Astrocyte of the cerebellum (primary cell): ENCODE measurements at regions not wholly inside any gene's neighbourhood (a gene's known extent, or its start where the extent isn't known, plus 50 kb on each side); places are given as distances from the start of the nearest gene placed in this dataset.

Experiments used
- DNase-seq: peaks from one replicate; pipeline ENCODE4 v3.0.0-alpha.2; 2011; ENCODE audit warnings: low read depth
- H3K4me3 ChIP-seq: 2 replicates; pipeline ENCODE4 v1.5.1; 2011; ENCODE audit warnings: mild to moderate bottlenecking, low read depth, low read length, moderate library complexity
- in situ Hi-C: cut with HindIII; loops from 2 replicates; pipeline ENCODE4 v1.10.0; 2017; ENCODE audit warnings: low sequenced_read_pairs
- TF ChIP-seq, protein P1 (sequence below): IDR thresholded peaks from 2 replicates; pipeline ENCODE4 v1.5.1; 2012; ENCODE audit warnings: low read length, low read depth, moderate library complexity, mild to moderate bottlenecking; ENCODE audit errors: missing control alignments

DNA sequence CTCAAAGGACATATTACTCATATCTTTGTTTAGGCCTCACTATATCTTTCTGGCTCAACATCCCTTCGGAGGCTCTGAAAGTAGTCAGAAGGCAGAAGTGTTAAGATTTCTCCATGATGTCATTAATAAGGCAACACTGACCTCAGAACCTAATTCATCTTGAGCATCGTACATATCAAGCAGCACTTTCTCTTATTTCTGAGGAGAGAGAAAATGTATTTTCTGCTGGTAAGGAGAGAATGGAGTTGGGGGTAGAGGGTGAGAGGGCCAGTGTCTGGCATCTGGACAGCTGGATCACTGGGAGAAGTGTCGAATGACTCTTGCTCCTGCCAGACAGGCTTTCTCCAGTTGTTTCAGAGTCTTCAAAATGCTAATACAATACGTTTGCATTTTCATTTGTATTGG lies 213.2 kb upstream of the PRICKLE1 start:
- in situ Hi-C loops = no loop called here
- no peak for DNase-seq
- no peak overlapping the region for H3K4me3 ChIP-seq
- TF ChIP-seq, protein P1, sequence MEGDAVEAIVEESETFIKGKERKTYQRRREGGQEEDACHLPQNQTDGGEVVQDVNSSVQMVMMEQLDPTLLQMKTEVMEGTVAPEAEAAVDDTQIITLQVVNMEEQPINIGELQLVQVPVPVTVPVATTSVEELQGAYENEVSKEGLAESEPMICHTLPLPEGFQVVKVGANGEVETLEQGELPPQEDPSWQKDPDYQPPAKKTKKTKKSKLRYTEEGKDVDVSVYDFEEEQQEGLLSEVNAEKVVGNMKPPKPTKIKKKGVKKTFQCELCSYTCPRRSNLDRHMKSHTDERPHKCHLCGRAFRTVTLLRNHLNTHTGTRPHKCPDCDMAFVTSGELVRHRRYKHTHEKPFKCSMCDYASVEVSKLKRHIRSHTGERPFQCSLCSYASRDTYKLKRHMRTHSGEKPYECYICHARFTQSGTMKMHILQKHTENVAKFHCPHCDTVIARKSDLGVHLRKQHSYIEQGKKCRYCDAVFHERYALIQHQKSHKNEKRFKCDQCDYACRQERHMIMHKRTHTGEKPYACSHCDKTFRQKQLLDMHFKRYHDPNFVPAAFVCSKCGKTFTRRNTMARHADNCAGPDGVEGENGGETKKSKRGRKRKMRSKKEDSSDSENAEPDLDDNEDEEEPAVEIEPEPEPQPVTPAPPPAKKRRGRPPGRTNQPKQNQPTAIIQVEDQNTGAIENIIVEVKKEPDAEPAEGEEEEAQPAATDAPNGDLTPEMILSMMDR = no peak

DNA sequence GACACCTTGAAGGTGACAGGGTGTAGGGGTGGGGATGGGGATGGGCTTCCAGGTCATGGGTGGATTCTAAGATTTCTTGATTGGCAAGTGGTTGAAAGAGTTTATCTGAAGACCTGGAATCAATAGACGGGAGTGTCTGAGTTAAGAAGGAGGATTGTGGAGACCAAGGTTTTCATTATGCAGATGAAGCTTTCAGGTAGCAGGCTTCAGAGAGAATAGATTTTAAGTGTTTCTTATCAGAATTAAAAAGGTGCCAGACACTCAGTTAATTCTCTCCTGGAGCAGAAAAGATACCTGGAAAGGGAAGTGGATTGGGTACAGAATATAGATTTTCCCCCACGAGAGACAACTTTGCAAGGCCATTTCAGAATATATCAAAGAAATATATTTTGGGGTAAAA lies 211.7 kb upstream of the PRICKLE1 start:
- in situ Hi-C loops = no loop called here
- TF ChIP-seq, protein P1 = no peak
- no peak overlapping the region for H3K4me3 ChIP-seq
- DNase-seq = no peak

DNA sequence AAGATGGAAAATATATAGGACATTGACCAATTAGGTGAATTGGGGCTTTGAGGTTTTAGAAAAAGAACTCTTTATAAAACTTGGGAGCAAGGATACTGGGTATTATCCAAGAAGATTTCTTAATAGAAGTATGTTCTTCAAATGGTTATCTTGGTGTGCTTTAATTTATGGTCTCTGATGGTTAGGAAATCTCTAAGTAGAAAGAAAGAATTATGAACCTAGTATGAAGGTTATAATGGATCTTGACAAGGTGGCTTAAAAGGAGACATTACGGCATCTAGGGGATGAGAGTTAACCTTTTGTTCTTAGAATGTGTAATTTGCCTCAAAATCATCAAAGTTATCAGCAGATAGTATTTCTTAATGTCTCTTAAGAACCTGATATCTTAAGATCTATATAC lies 210.4 kb upstream of the PRICKLE1 start:
- no peak for DNase-seq
- TF ChIP-seq, protein P1 = no peak
- no peak overlapping the region for H3K4me3 ChIP-seq
- in situ Hi-C loops = no loop called here

DNA sequence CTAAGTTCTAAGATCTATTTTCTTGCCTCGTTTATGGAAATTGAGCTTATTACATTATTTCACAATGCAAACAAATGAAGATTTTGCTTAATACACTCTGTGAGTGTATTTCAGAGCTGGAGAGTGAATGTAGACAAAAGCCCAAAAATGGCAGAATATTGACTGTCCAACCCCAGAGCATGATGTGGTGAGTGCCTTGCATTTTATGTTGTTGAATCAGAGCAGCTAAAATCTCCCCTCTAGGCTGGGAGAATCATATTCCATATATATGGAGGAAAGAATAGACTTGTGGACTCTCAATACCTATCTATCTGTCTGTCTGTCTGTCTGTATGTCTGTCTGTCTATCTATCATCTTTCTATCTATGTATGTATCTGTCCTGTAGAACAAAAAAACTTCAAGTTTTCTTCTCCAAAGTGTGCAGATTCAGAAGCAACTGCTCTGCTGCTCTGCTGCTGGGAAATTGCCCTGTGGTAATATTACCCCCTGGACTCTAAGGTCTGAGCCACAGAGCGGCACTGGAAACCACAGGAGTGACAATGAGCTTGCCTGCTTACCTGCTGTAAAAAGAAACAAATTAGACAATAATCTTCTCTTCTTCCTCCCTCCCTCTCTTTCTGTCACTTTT lies 209.4 kb upstream of the PRICKLE1 start:
- DNase-seq = peak; percentile 49
- H3K4me3 ChIP-seq = no peak overlapping the region
- TF ChIP-seq, protein P1 = no peak
- in situ Hi-C loops = no loop called here

DNA sequence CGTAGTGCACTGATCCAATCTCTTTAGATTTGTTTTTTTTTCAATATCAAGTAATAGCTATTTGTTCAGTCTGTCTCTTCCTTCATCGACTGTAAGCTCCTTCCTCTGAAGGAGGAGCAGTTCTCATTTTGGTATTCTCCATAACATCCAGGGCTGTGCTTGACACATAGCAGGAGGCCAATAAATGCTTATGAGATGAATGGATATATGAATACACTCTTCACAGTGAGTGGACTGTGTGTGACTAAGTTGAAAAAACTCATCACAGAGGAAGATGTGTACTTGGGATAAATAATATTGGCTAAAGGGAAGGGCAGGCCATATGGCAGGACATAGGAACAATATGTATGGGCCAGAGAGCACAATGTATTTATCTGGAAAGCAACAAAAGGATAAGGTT lies 205.3 kb upstream of the PRICKLE1 start:
- in situ Hi-C loops = no loop called here
- TF ChIP-seq, protein P1 = no peak
- DNase-seq = no peak
- no peak overlapping the region for H3K4me3 ChIP-seq

DNA sequence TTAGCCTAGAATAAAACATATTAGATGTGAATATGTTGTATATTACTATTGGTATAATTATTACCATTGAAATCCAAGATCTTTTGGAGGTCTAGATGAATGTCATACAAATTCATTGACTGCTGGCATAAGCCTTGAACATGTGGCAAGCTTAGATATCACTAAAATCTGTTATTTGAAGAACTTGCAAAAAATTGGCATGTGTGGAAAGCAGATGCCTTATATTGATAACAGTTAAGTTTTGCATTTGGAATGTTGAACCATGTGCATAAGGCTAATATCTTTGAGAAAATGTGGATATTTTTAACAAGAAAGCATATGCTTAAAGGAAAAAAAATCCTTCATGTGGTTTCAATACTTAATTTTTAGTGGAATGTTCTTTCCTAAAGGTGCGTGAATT lies 203.6 kb upstream of the PRICKLE1 start:
- no peak overlapping the region for H3K4me3 ChIP-seq
- in situ Hi-C loops = no loop called here
- no peak for DNase-seq
- TF ChIP-seq, protein P1 = no peak
